HL-60 (cell line): ENCODE measurements at regions not wholly inside any gene's neighbourhood (a gene's known extent, or its start where the extent isn't known, plus 50 kb on each side); places are given as distances from the start of the nearest gene placed in this dataset.

ENCODE experiments used
- DNase-seq, 2 experiments: peaks; one replicate each; pipeline ENCODE4 v3.0.0-alpha.2; 2010 to 2020; ENCODE audit warnings: low read depth in 1 of 2, low spot score in 1 of 2
- H3K27ac ChIP-seq: fragments of 250-450 bp; sonication (Bioruptor Pico); replicated peaks from 2 replicates; pipeline ENCODE4 v1.5.1; 2020; ENCODE audit warnings: mild to moderate bottlenecking, moderate library complexity
- H3K27me3 ChIP-seq: fragments of 250-450 bp; sonication (Bioruptor Pico); 2 replicates; pipeline ENCODE4 v1.5.1; 2021; ENCODE audit warnings: mild to moderate bottlenecking, moderate library complexity; ENCODE audit not compliant: insufficient read depth, poor library complexity, severe bottlenecking
- H3K4me3 ChIP-seq: replicated peaks from 2 replicates; pipeline ENCODE4 v1.5.1; 2011; ENCODE audit warnings: mild to moderate bottlenecking, control low read depth, low read length; ENCODE audit not compliant: insufficient read depth
- CTCF ChIP-seq: IDR thresholded peaks from one replicate; pipeline ENCODE4 v1.5.1; 2011; ENCODE audit warnings: low read length, control low read depth, inconsistent platforms; ENCODE audit not compliant: insufficient read depth
- GABPA ChIP-seq: IDR thresholded peaks from 2 replicates; pipeline ENCODE4 v1.6.1; 2012; ENCODE audit warnings: low read depth
- POLR2AphosphoS5 ChIP-seq: IDR thresholded peaks from 2 replicates; pipeline ENCODE4 v1.6.1; 2012; ENCODE audit warnings: low read depth
- REST ChIP-seq: IDR thresholded peaks from 2 replicates; pipeline ENCODE4 v1.6.1; 2012; ENCODE audit warnings: low read depth; ENCODE audit not compliant: insufficient replicate concordance
- SPI1 ChIP-seq: IDR thresholded peaks from 2 replicates; pipeline ENCODE4 v1.6.1; 2012; ENCODE audit warnings: low read depth, mild to moderate bottlenecking, borderline replicate concordance

GRCh38 chr2:208983486-208983885 is 440.4 kb upstream of the MAP2 start:
- H3K27ac ChIP-seq: no peak overlapping the region
- TF ChIP-seq POLR2AphosphoS5 (no peak), GABPA (no peak), SPI1 (no peak), CTCF (no peak), REST (no peak)

GRCh38 chr2:208984376-208985090 is 439.3 kb upstream of the MAP2 start:
- TF ChIP-seq CTCF (no peak), GABPA (no peak), POLR2AphosphoS5 (no peak), SPI1 (no peak), REST (no peak)
- no peak overlapping the region for H3K27ac ChIP-seq
- H3K27me3 ChIP-seq: no peaks in the 10 kb centered on the region
- no peak for DNase-seq
- H3K4me3 ChIP-seq: no peak overlapping the region

More at GRCh38 chr2:208983486-208983885, 440.4 kb upstream of the MAP2 start:
- DNase-seq: no peak
- no peaks in the 10 kb centered on the region for H3K27me3 ChIP-seq
- no peak overlapping the region for H3K4me3 ChIP-seq

- no peak overlapping the region for H3K27ac ChIP-seq
- H3K4me3 ChIP-seq: no peak overlapping the region
- no peaks in the 10 kb centered on the region for H3K27me3 ChIP-seq
- DNase-seq: no peak
- no peak for TF ChIP-seq REST
These were observed 438.2 kb upstream of the MAP2 start for GRCh38 chr2:208985644-208986043.
